NCI-H146 (cell line): ENCODE measurements at regions not wholly inside any gene's neighbourhood (a gene's known extent, or its start where the extent isn't known, plus 50 kb on each side); places are given as distances from the start of the nearest gene placed in this dataset.
"Not testable (repeated sequence)": the region's sequence is repeated elsewhere in the genome, so short reads cannot be mapped to it uniquely, and the experiment has no call there.

Experiments
- DNase-seq: peaks from one replicate; lab custom pipeline; 2025; lab: John Stamatoyannopoulos, UW

DNA sequence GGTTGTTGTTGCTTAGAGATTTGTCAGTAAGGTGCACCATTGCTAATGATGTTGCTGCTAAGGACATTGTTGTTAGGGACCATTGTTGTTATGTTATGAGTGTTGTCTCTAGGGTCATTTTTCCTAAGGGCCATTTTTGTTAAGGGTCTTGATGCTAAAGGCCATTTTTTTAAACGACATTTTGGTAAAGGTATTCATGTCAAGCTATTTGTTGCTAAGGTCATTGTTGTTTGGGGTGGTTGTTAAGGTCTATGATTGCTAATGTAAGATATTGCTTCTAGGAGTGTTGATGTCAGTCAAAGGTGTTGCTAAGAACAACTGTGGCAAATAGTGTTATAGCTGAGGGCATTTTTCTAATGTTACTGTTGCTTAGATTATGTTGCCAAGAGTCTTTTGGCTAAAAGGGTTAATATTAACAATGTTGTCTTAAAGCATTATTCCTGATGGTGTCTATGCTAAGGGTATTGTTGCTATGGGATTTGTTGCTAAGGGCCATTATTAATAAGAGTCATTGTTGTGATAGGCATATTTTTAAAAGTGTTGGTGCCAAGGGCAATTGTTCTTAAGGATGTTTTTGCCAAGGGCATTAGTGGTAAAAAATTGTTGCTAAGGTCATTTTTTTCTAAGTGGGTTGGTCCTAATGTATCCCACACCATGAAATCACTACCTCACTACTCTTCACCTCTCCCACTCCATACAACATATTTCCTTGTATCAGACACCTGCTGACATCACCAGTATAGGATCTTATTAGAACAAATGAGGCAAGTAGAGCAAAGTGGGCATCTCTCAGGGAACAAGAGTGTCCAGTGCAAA is 56.2 kb downstream of the SPATA31A6 start:
- not testable (repeated sequence) for DNase-seq

DNA sequence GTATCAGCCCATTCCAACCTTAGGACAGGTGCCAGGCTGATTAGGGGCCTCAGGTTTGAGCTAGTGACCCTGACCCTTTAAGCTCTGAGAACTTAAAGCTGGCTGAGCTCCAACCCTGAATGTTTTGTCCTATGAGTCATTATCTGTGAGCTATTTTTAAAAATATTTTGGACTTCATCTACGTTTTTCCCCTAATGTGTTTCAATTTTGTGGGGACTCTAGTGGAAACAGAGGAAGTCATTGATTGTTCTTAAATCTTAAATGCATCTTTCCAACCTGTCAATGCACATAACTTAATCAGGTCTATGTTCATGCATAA is 56.8 kb downstream of the SPATA31A6 start:
- DNase-seq: not testable (repeated sequence)

DNA sequence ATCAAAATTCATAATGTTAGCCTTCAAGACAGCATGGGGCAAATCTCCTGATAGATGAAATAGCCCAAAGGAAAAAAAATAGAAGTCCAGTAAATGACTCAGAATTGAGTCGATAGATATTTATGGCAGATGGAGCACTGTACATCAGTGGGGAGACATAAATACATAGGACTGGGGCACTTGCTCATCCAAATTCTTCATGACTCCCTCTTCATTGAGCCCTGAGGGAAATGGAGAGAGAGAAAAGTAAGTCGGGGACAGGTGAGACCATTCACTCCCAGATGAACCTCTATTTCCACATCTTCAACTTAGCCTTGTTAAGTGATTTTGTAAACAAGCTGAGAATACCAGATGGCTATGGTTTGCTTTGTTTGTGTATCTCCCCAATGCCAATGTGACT is 59.8 kb downstream of the SPATA31A6 start:
- not testable (repeated sequence) for DNase-seq

DNA sequence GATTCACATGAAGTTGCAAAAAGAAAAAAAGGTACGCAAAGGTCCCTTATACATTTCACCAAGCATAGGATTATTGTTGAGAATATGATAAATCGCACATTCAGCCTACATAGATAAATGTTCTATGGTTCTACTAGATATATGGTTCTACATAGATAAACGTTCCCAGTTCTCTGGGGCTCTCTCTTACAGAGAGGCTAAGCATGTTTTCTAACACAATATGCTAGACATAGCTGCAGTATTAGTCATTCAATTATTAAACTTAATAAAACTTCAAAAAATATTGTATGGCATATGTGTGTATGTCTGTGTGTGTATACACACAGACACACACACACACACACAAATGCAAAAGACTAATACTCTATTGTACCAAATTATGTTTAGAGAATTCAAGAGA is 60.4 kb downstream of the SPATA31A6 start:
- not testable (repeated sequence) for DNase-seq

DNA sequence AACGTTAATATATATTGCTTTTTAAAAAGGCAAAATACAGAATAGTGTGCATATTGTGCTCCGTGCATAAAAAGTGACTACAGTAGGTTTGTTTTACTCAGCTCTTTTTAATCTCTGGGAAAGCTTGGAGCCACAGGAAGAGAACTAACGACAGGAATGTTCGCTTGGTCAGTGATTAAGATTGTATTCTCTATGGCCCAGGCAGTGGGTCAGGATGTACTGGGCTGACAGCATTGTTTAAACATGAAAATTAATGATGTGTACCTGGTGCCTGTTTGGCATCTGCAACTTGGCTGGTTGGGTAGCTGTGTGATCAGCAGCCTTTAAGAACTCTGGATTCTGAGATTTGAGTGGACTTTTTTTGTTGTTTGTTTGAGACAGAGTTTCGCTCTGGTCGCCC is 85.3 kb downstream of the SPATA31A6 start:
- not testable (repeated sequence) for DNase-seq

DNA sequence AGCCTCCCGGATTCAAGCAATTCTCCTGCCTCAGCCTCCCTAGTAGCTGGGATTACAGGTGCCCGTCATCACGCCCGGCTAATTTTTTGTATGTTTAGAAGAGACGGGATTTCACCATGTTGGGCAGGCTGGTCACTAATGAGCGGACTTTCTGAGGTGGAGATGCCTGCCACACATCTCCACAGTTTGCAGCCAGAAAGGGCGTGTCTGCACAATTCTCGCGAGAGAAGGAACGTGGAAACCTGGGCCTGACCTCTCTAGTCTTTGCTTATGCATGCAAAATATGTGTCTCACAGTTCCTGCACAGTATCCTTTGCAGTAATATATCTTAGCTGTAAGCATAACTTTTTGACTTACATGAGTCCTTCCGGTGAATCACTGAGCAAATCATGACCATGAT is 85.7 kb downstream of the SPATA31A6 start:
- not testable (repeated sequence) for DNase-seq

- DNase-seq: not testable (repeated sequence)
Measured at GRCh38 chr9:42273191-42273590, 89.7 kb downstream of the SPATA31A6 start.

DNA sequence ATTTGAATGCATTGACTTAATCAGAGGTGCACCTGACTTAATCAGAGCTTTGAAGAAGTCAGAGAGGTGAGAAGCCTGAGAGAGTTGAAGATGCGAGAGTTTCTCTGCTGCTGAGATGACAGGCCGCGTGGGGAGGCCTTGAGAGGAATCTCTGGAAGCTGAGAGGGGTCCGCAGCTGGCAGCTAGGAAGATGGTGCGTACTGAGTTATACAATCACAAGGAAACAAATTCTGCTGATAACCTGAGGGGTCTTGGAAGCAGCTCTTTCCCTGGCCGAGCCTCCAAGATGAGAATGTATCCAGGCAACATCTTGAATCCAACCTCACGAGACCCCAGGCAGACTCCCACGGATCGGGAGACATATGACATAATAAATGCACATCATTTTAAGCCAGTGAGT is 91.7 kb downstream of the SPATA31A6 start:
- no peak for DNase-seq

DNA sequence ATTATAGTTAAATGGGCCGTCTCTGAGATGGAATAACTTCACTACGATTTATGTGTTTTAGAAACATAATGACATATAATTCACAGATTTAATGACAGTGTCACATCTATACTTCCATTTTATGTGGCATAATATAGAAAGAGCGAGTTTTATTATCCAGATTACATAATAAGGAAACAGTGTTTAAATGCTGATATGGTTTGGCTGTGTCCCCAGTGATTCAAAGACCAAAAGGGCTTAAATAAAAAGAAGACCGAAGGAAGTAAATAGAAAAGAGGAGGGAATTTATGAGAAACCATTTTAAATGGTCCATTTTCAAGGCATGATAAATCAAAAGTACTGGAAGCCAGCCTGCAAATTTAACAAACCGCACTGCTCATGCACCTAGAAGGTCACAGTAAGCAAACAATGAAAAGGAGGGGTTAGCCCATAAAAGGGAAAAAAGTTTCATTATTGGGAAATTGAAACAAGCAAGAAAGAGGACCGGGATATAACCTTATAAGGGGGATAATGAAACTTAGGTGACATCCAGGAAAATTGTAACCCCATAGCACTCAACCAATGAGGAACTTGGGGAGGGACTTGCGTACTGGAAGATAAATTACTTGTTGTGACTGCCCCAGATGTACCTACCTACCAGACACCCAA is 99.2 kb downstream of the SPATA31A6 start:
- DNase-seq: not testable (repeated sequence)

GRCh38 chr9:42283179-42283543 is 99.7 kb downstream of the SPATA31A6 start:
- not testable (repeated sequence) for DNase-seq

DNA sequence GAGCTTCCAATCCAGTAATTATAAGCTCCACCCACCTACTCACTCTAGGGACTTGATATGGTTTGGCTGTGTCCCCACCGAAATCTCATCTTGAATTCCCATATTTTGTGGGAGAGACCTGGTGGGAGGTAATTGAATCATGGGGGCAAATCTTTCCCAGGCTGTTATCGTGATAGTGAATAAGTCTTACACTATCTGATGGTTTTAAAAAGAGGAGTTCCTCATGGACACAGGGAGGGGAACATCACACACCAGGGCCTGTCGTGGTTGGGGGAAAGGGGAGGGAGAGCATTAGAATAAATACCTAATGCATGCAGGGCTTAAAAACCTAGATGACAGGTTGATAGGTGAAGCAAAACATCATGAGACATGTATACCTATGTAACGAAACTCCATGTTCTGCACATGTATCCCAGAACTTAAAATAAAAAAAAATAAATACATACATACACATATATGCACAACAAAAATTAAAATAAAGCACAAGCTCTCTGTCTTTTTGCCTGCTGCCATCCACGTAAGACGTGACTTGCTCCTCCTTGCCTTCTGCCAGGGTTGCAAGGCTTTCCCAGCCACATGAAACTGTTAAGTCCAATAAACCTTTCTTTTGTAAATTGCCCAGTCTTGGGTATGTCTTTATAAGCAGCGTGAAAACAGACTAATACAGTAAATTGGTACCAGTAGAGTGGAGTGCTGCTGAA is 102.8 kb downstream of the SPATA31A6 start:
- not testable (repeated sequence) for DNase-seq

GRCh38 chr9:42288002-42288864 is 104.8 kb downstream of the SPATA31A6 start:
- DNase-seq: not testable (repeated sequence)

DNA sequence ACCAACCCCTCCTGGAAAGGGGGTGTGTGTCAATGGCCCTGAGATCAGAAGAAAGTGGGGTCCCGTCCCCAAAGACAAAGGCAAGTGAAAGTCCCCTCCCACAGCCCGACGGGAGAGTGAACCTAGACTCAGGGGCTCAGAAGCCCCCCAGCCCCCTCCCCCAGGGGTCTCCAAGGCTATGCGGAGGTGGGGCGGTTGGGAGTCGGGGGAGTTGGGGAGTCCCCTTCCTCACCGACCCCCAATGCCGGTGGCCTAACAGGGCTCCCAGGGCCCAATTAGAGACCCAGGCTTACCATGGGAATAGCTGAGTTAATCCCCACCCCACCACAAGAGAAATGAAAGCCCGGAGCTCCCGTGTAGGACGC is 105.4 kb downstream of the SPATA31A6 start:
- DNase-seq: not testable (repeated sequence)

- not testable (repeated sequence) for DNase-seq
Measured at GRCh38 chr9:42300124-42300523, 116.7 kb downstream of the SPATA31A6 start.

DNA sequence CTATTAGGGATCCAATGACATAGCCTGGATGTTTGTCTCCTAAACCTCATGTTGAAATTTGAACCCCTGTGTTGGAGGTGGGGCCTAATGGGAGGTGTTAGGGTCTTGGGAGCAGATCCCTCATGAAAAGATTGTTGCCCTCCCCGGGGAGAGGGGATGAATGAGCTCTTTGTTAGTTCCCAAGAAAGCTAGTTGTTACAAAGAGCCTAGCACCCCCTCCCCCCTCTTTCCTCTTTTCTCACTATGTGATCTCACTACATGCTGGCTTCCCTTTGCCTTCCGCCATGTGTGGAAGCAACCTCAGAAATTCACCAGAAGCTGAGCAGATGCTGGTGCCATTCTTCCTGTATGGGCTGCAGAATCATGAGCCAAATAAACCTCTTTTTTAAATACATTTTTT is 123.2 kb downstream of the SPATA31A6 start:
- DNase-seq: not testable (repeated sequence)

DNA sequence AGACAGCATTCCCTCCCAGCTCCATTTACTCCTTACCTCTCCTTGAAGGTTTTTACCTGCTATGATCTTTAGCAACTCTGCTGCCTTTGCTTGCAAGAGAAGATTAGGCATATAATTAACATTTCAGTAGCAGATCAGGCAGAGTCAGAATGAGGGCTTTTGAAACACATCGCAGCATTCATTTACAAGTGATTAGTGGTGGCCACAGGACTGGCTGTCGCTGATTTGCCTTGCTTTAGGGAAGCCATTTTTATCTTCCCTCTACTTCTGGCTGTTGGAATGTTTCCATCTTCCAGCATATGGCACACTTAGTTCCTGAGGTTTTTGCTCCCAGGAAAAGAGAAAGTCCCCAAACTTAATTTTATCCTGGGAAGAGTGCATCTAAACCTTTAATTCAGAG is 124.0 kb downstream of the SPATA31A6 start:
- DNase-seq: not testable (repeated sequence)

GRCh38 chr9:42310972-42311371 is 127.5 kb downstream of the SPATA31A6 start:
- not testable (repeated sequence) for DNase-seq

DNA sequence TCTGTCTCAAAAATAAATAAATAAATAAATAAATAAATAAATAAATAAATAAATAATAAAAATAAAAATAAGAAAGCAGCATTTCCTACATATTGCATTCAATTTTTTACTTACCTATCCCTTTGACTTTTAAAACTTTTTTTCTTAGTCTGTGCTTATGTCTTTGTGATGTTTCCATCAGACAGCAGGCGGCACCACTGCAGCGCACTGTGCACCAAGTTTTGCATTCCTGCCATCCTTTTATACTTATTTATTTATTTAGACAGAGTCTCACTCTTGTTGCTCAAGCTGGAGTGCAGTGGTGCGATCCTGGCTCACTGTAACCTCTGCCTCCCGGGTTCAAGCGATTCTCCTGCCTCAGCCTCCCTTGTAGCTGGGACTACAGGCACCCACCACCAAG is 132.6 kb downstream of the SPATA31A6 start:
- DNase-seq: not testable (repeated sequence)

DNA sequence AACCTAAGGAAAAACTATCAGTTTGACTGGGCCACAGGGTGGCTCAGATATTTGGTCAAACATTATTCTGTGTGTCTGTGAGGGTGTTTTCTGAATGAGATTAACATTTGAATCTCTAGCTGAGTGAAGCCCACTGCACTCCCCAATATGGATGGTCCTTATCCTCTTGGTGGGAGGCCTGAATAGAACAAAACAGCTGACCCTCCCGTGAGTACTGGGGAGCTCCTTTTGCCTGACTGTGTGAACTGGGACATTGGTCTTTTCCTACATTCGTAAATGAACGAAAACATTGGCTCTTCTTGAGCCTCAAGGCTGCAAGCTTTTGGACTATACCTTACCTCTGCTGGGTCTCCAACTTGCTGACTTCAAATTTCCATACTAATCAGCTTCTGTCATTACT is 134.2 kb downstream of the SPATA31A6 start:
- not testable (repeated sequence) for DNase-seq

- peak; percentile 93 for DNase-seq
Measured at GRCh38 chr9:42323084-42323809, 139.8 kb downstream of the SPATA31A6 start.

DNA sequence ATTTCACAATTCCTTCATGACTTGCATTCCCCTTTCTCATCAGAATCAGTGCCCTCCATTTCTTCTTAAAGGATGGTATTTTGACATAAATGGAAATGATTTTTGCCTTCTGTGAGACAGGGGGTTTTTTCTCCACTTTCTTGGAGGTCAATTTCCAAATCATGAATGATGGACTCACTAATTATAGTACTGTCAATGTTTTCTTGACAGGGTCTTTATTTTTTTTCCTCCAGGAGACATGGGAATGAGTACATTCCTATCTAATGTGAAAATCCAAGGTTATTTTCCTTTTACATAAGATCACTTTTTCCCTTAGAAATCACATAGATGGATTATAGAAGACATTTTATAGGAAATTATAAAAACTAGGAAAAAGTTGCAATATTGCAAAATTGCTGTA is 141.7 kb downstream of the SPATA31A6 start:
- not testable (repeated sequence) for DNase-seq
